Cardiac fibroblast (primary cell): ENCODE measurements at regions not wholly inside any gene's neighbourhood (a gene's known extent, or its start where the extent isn't known, plus 50 kb on each side); places are given as distances from the start of the nearest gene placed in this dataset.

ENCODE experiments used
- DNase-seq, 2 donors: peaks; one replicate each; pipeline versions ENCODE4 v3.0.0 to v3.0.0-alpha.2; 2010; ENCODE audit warnings: low read depth in 2 of 2
- H3K4me3 ChIP-seq, 2 donors: replicated peaks in 1 of 2; 1 replicate in 1 of 2; 2 replicates in 1 of 2; pipeline ENCODE4 v1.5.1; 2011; ENCODE audit warnings: low read depth in 2 of 2, low read length in 2 of 2, mild to moderate bottlenecking in 2 of 2, moderate library complexity in 1 of 2
- CTCF ChIP-seq: IDR thresholded peaks from one replicate; pipeline ENCODE4 v1.5.1; 2011; ENCODE audit warnings: low read depth, mild to moderate bottlenecking, low read length, inconsistent platforms

DNA sequence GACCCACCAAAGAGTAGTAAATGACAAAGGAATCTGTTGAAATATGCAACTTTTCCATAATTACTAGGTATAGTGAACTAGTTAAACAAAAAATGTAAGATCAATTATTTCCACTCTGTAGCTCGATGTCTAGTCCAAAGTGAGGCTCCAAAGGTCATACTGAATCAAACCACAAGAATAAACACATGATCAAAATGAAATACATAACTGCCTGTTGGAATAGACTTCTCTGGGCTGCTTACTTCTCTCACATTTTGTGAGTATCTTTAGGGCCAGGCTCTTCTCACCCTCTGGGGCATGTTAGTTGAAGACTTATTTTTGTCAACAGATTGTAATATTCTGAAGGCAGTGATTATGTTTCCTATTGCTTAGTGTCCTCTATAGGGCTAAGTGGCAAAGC lies 103.7 kb upstream of the TMEM170B start:
- no peak overlapping the region for H3K4me3 ChIP-seq
- no peak for TF ChIP-seq CTCF
- DNase-seq = no peak

GRCh38 chr6:11432713-11433450 lies 104.7 kb upstream of the TMEM170B start:
- TF ChIP-seq CTCF = no peak
- DNase-seq = peak in 1 of 2 donors; percentile 88
- H3K4me3 ChIP-seq = no peak overlapping the region

DNA sequence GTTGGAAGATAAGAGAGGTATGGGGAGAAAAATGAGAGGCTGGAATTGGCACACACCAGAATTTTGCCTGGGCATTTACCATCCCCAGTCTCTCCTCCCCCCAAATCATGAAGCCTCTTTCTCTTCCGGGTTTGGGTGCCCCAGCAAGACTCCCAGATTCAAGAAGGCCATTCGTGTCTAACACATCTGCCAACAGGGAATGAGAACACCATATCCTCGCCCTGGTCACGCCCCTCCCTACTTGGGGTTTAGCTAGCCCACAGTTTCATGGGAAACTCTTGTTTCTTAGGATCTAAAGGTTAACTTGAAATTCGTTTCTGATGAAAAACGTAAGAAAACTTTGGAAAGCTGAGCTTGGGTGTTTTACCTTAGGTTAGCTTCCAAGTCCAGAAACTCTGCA lies 105.5 kb upstream of the TMEM170B start:
- TF ChIP-seq CTCF = no peak
- no peak for DNase-seq
- H3K4me3 ChIP-seq = no peak overlapping the region

DNA sequence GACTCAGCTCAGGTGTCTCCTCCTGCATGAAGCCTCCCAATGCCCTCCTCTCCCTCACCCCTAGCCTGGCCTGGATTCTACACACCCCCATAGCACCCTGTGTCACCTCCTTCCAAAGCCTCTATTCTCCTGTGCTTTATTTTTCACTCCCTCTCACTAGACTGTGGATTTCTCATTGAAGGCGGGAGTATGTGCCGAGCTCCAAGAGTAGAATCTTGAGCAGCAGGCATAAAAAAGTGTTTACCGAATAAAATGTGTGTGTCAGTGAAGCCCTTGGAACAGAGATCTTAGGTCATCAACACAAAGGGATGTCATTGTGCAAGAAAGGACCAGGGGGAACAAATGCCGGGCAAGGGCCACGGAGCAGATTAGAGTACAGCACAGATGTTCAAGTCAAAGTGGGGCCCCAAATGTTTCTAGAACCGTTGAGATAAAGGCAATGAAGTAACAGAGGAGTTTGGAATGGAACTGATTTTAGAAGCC lies 106.1 kb upstream of the TMEM170B start:
- no peak for TF ChIP-seq CTCF
- H3K4me3 ChIP-seq = no peak overlapping the region
- DNase-seq = no peak

- DNase-seq = no peak
- no peak overlapping the region for H3K4me3 ChIP-seq
- TF ChIP-seq CTCF = no peak
These were observed 107.5 kb upstream of the TMEM170B start for GRCh38 chr6:11430036-11430435.

DNA sequence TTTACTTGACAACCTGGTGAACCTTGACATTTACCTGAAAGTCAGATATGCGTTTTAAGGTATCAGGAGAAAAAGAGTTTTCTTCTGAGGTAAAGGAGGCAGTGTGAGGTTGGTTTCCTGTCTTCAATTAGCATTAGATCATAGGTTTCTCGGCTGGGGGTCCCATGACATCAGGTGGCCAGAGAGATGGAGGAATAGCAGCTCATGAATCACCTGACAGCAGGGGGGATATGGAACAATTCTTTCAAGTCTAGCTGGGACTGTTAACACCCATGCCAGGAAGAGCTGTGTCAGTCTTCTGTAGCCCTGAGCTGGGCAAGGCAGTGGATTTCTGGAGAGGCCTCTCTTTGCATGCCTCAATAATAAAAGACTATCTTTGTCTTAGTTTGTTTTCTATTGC lies 108.0 kb upstream of the TMEM170B start:
- DNase-seq = no peak
- H3K4me3 ChIP-seq = no peak overlapping the region
- TF ChIP-seq CTCF = no peak

GRCh38 chr6:11428895-11429294 lies 108.7 kb upstream of the TMEM170B start:
- no peak for TF ChIP-seq CTCF
- peak; percentile 62 to 96 for DNase-seq
- no peak overlapping the region for H3K4me3 ChIP-seq
